B cell (primary cell): ENCODE measurements at regions not wholly inside any gene's neighbourhood (a gene's known extent, or its start where the extent isn't known, plus 50 kb on each side); places are given as distances from the start of the nearest gene placed in this dataset.

Experiments used
- ATAC-seq: fragments of 200-7000 bp; cut with Tn5 transposase; one replicate; pipeline ENCODE4 v1.10.0; 2021; ENCODE audit warnings: low read depth, mild to moderate bottlenecking, moderate number of reproducible peaks, moderate library complexity
- CTCF ChIA-PET: fragments of 350-600 bp; sonication (Branson Sonifier 250); formaldehyde crosslinking; loops from one replicate; lab custom pipeline; 2021; ENCODE audit warnings: antibody characterized with exemption, inconsistent platforms; lab: Charles Lee
- POLR2A ChIA-PET: fragments of 350-600 bp; sonication (Branson Sonifier 250); formaldehyde crosslinking; loops from one replicate; lab custom pipeline; 2021; ENCODE audit warnings: antibody characterized with exemption; lab: Charles Lee
- DNase-seq: peaks from one replicate; pipeline ENCODE4 v3.0.0; 2013
- H2AFZ ChIP-seq: 2 replicates; pipeline ENCODE4 v1.6.1; 2012; ENCODE audit warnings: mild to moderate bottlenecking, low read depth, low read length; ENCODE audit not compliant: insufficient read depth, poor library complexity, severe bottlenecking
- H3K27ac ChIP-seq, 2 donors: 1 replicate in 1 of 2; 2 replicates in 1 of 2; pipeline ENCODE4 v1.5.1; 2012 to 2013; ENCODE audit warnings: low read length in 2 of 2, mild to moderate bottlenecking in 2 of 2, moderate library complexity in 1 of 2
- H3K27me3 ChIP-seq, 4 experiments: fragments of 200-600 bp in 1 of 4; sonication (generic) in 1 of 4; replicated peaks in 1 of 4; 1 replicate in 2 of 4; 2 replicates in 2 of 4; pipeline versions ENCODE4 v1.6.1 to v1.7.0; 2013 to 2016; ENCODE audit warnings: low read length in 3 of 4, mild to moderate bottlenecking in 2 of 4, mixed read lengths in 1 of 4, moderate library complexity in 1 of 4; ENCODE audit not compliant: insufficient read depth in 4 of 4, control insufficient read depth in 3 of 4; ENCODE audit errors: control extremely low read depth in 1 of 4
- H3K36me3 ChIP-seq, 2 experiments: replicated peaks in 1 of 2; 1 replicate in 1 of 2; 2 replicates in 1 of 2; pipeline versions ENCODE4 v1.6.1 to v1.7.1; 2013; ENCODE audit warnings: low read length in 1 of 2; ENCODE audit not compliant: insufficient read depth in 2 of 2, control insufficient read depth in 1 of 2; ENCODE audit errors: control extremely low read depth in 1 of 2, extremely low read depth in 1 of 2
- H3K4me1 ChIP-seq, 2 donors: fragments of 200-600 bp in 1 of 2; sonication (generic) in 1 of 2; 1 replicate in 1 of 2; 2 replicates in 1 of 2; pipeline versions ENCODE4 v1.5.1 to v1.6.1; 2013 to 2017; ENCODE audit warnings: low read length in 2 of 2; ENCODE audit not compliant: control insufficient read depth in 2 of 2, insufficient read depth in 2 of 2
- H3K4me2 ChIP-seq: replicated peaks from 2 replicates; pipeline ENCODE3; 2012; ENCODE audit warnings: mild to moderate bottlenecking, low read depth, low read length; ENCODE audit not compliant: poor library complexity, severe bottlenecking
- H3K4me3 ChIP-seq, 5 experiments: fragments of 200-600 bp in 1 of 5; sonication (generic) in 1 of 5; 1 replicate in 3 of 5; 2 replicates in 2 of 5; pipeline versions ENCODE4 v1.5.1 to v1.7.0; 2011 to 2016; ENCODE audit warnings: low read length in 4 of 5, mild to moderate bottlenecking in 4 of 5, low read depth in 2 of 5, control low read depth in 1 of 5, moderate library complexity in 1 of 5; ENCODE audit not compliant: insufficient read depth in 1 of 5; ENCODE audit errors: control extremely low read depth in 1 of 5, extremely low read depth in 1 of 5
- H3K79me2 ChIP-seq: fragments of 200-600 bp; sonication (generic); one replicate; pipeline ENCODE4 v1.6.0; 2016; ENCODE audit warnings: low read length; ENCODE audit not compliant: control insufficient read depth, insufficient read depth
- H3K9ac ChIP-seq: fragments of 200-600 bp; sonication (generic); 2 replicates; pipeline ENCODE4 v1.6.1; 2017; ENCODE audit warnings: mild to moderate bottlenecking, low read length, moderate library complexity
- H3K9me3 ChIP-seq, 3 donors: one replicate each; pipeline versions ENCODE4 v1.6.1 to v1.7.1; 2013; ENCODE audit warnings: low read length in 2 of 3; ENCODE audit not compliant: control insufficient read depth in 2 of 3, insufficient read depth in 1 of 3; ENCODE audit errors: control extremely low read depth in 1 of 3
- H4K20me1 ChIP-seq: 2 replicates; pipeline ENCODE4 v1.6.0; 2012; ENCODE audit warnings: mild to moderate bottlenecking, low read length; ENCODE audit not compliant: insufficient read depth, control insufficient read depth, poor library complexity, severe bottlenecking
- H3K27ac Mint-ChIP-seq: one replicate; pipeline ENCODE4 v1.8.0; 2021; ENCODE audit warnings: mixed read lengths
- H3K27me3 Mint-ChIP-seq: one replicate; pipeline ENCODE4 v1.8.0; 2021; ENCODE audit warnings: mixed read lengths
- H3K4me1 Mint-ChIP-seq: one replicate; pipeline ENCODE4 v1.8.0; 2021; ENCODE audit warnings: mixed read lengths
- H3K4me3 Mint-ChIP-seq: one replicate; pipeline ENCODE4 v1.8.0; 2021; ENCODE audit warnings: mixed read lengths
- H3K9me3 Mint-ChIP-seq: one replicate; pipeline ENCODE4 v1.8.0; 2022; ENCODE audit warnings: mixed read lengths; ENCODE audit not compliant: insufficient read depth
- CTCF ChIP-seq: fragments of 200-600 bp; IDR thresholded peaks from one replicate; pipeline ENCODE4 v1.8.0; 2022; ENCODE audit warnings: antibody characterized with exemption, mild to moderate bottlenecking
- EZH2 ChIP-seq: IDR thresholded peaks from 2 replicates; pipeline ENCODE4 v1.6.1; 2012; ENCODE audit warnings: borderline replicate concordance, low read depth, mild to moderate bottlenecking, moderate library complexity, low read length; ENCODE audit not compliant: insufficient read depth, poor library complexity, severe bottlenecking
- WGBS: methylation state at CpG from one replicate; pipeline ENCODE4 v1.1.5; 2013; ENCODE audit warnings: missing lambda C conversion rate; ENCODE audit not compliant: insufficient coverage; 5-methylcytosine and 5-hydroxymethylcytosine counted together
- intact Hi-C: fragments of 100-400 bp; cut with micrococcal nuclease; formaldehyde crosslinking; loops from one replicate; pipeline ENCODE4 v1.10.0; 2022

GRCh38 chr13:106373989-106374572 is 161.4 kb downstream of the EFNB2 start:
- DNase-seq: peak; percentile 24
- H3K9me3 Mint-ChIP-seq: no peaks in the 10 kb centered on the region
- Histone ChIP-seq H3K4me1 (no peaks in the 10 kb centered on the region), H3K27ac (no peak overlapping the region), H3K4me3 (no peak overlapping the region), H3K36me3 (no peaks in the 10 kb centered on the region), H3K4me2 (no peak overlapping the region), H3K9ac (no peak overlapping the region), H4K20me1 (no peaks in the 10 kb centered on the region), H3K79me2 (no peaks in the 10 kb centered on the region), H3K27me3 (no peaks in the 10 kb centered on the region), H3K9me3 (no peaks in the 10 kb centered on the region), H2AFZ (no peak overlapping the region)
- ATAC-seq: peak; percentile 24
- POLR2A ChIA-PET: no interaction called here
- H3K4me3 Mint-ChIP-seq: no peak overlapping the region
- peaks cover 11% of the 10 kb centered on the region for H3K4me1 Mint-ChIP-seq
- H3K27me3 Mint-ChIP-seq: peaks cover 12% of the 10 kb centered on the region
- no peak overlapping the region for H3K27ac Mint-ChIP-seq
- CTCF ChIA-PET: no interaction called here
- intact Hi-C loops: no loop called here
- 8% methylated on average over 3 of the region's 4 CpGs for WGBS
- TF ChIP-seq EZH2 (no peak), CTCF (no peak)

- H2AFZ ChIP-seq: no peak overlapping the region
- peak; percentile 72 for ATAC-seq
- POLR2A ChIA-PET: no interaction called here
These were observed 162.0 kb downstream of the EFNB2 start for GRCh38 chr13:106373304-106373988.

More at GRCh38 chr13:106373304-106373988, 162.0 kb downstream of the EFNB2 start:
- no peak overlapping the region for H3K4me3 ChIP-seq
- H3K27ac ChIP-seq: no peak overlapping the region
- Mint-ChIP-seq H3K4me3 (no peak overlapping the region), H3K9me3 (no peaks in the 10 kb centered on the region), H3K27ac (no peak overlapping the region), H3K4me1 (peaks cover 11% of the 10 kb centered on the region), H3K27me3 (peaks cover 7% of the 10 kb centered on the region)
- peak; percentile 35 for DNase-seq
- no peaks in the 10 kb centered on the region for H4K20me1 ChIP-seq
- intact Hi-C loops: no loop called here
- H3K9me3 ChIP-seq: no peaks in the 10 kb centered on the region
- WGBS: 11% methylated on average over 7 of the region's 7 CpGs
- H3K79me2 ChIP-seq: no peaks in the 10 kb centered on the region
- no peaks in the 10 kb centered on the region for H3K36me3 ChIP-seq
- TF ChIP-seq CTCF (no peak), EZH2 (no peak)
- no peak overlapping the region for H3K4me2 ChIP-seq
- H3K4me1 ChIP-seq: no peaks in the 10 kb centered on the region
- no peak overlapping the region for H3K9ac ChIP-seq
- H3K27me3 ChIP-seq: no peaks in the 10 kb centered on the region
- CTCF ChIA-PET: no interaction called here
